Hematopoietic multipotent progenitor cell treated with erythropoietin and hydrocortisone succinate and interleukin-3 and kit ligand, for 17 days (in vitro differentiated cells): ENCODE measurements at regions not wholly inside any gene's neighbourhood (a gene's known extent, or its start where the extent isn't known, plus 50 kb on each side); places are given as distances from the start of the nearest gene placed in this dataset.
"Not testable (repeated sequence)": the region's sequence is repeated elsewhere in the genome, so short reads cannot be mapped to it uniquely, and the experiment has no call there.

Source experiments
- DNase-seq: peaks from one replicate; pipeline ENCODE4 v3.0.0-alpha.2; 2015; ENCODE audit warnings: low spot score

DNA sequence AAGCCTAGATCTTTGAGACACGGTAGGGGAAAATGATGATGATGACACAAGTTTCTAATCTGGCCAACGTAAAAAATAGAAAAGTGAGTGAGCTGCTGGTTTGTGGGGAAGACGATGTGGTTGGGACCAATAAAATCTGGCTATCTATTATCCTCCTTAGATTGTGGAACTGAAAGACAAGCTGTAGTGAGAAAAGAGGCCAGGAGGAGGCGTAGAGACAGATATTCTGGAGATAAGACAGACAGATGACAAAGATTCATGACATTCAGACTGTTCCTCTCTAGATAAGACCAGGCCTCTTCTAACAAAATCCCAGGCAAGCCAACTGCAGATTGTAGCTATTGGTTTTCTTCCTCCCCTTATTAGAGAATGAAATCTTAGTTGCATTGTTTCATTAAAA lies 376.3 kb upstream of the UBE2E3 start:
- no peak for DNase-seq

DNA sequence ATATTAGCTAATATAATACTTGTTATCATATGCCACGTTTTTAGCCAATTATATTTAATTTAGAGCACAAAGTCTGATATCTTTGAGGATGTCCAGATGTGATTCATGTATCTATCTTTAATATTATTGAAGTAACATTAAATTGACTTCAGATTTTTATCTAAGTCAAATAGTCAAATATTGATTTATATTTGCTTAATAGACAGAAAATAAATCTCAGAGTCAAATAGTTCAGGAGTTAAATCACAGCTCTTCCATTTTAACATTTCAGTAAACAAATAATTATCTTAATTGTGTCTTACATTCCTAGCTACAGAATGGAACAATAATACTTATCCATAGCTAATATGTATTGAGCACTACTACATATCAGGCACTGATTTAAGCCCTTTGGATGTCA lies 379.4 kb upstream of the UBE2E3 start:
- no peak for DNase-seq

DNA sequence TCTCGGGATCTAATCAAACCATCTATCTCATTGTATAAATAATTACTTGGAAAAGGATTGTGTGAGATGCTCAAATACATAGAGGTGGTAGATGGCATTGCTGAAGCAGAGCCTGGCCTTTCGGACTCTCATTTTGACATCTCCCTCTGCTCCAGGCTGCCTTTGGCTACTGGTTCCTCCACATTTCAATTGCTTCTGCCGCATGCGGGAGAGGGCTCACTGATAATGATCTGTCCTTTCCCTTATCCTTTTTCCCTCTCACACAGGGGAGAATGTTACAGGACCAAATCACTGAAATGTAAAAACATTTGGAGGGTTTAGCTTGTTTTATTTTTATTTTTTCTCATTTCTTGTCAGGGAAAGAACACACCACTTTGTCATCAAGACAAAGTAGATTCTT lies 380.6 kb upstream of the UBE2E3 start:
- no peak for DNase-seq

DNA sequence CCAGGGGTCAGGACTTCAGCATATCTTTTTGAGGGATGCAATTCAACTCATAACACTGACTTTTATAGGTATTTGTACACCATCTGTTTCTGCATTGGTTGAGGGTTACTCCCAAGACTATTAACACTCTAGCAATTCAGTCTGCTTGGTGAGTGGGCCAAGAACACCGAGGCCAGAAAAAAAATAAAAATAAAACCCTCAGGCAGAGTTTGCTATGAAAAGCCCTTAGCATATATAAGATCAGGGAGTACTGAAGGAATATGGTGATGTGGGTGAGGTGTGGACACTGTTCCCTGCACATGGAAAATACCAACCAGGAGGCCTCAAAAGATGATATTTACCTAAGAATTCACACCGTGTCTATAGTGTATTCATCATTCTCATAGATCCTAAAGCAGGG lies 383.2 kb upstream of the UBE2E3 start:
- DNase-seq = no peak

DNA sequence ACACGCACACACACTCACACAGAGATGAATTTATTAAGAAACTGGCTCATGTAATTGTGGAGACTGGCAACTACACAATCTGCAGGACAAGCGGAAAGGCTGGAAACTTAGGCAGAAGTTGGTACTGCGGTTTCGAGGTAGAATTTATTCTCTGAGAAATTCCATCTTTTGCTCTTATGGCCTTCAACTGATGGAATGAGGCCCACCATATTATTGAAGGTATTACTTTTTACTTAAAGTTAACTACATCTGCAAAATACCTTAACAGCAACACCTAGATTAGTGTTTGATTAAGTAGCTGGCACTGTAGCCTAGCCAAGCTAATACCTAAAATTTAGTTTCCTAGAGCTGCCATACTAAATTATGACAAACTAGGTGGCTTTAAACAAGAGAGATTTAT lies 384.0 kb upstream of the UBE2E3 start:
- DNase-seq = no peak

DNA sequence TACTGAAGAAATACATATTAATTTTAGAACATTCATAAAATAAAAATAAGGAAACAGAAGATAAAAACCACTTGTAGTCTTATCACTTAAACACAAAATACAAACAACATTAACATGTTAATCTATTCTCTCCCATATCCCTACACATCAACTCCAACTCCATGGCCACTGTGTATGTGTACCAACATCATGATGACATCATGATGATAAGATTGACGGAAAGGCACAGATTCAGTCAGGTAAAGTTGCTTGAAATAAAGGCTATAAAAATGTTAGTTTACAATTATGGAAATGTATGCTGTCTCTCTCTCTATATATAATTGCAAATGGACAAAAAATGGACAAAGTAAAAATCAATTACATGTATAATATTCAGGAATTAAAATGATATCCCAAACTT lies 388.5 kb upstream of the UBE2E3 start:
- no peak for DNase-seq

DNA sequence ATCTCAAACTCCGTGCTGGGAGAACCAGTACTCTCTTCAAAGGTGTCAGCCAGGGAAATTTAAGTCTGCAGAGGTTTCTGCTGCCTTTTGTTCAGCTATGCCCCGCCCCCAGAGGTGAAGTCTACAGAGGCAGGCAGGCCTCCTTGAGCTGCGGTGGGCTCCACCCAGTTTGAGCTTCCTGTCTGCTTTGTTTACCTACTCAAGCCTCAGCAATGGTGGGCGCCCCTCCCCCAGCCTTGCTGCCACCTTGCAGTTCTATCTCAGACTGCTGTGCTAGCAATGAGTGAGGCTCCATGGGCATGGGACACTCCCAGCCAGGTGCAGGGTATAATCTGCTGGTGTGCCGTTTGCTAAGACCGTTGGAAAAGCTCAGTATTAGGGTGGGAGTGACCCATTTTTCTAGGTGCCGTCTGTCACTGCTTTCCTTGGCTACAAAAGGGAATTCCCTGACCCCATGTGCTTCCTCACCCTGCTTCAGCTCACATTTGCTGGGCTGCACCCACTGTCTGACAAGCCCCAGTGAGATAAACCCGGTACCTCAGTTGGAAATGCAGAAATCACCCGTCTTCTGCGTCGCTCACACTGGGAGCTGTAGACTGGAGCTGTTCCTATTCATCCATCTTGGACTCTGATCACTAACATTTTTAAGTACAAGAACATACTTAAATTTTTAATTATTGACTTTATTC lies 389.2 kb upstream of the UBE2E3 start:
- DNase-seq = not testable (repeated sequence)

DNA sequence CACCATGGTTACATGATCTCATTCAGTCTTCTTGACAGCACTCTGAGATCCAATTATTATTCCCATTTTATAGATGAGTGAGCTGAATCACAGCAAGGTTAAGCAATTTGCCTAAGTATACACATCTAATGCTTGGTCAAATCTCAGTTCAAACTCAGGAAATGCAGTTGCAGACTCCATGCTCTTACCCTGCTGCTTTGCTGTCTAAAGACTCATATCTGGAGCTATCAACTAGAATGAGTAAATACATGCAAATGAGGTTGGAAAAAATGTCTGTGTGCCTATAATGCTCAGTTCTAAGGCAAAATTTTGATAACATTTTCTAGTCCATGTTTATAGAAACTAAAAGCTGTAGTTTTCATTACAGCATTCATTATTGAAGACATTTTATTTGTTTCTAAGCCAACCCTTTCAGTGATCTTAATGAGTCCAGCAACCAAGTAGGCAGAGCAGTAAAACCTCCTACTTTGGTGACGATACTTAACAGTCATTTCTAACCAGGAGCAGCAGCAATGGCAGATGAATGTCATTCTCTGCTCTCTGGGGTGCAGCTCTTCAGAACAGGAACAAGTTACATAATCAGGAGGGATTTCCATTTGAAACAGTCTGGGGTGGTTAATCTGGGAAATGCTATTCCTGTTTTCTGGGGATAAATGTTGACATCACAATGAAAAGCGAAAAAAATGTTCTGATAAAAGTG lies 396.8 kb upstream of the UBE2E3 start:
- DNase-seq = no peak

DNA sequence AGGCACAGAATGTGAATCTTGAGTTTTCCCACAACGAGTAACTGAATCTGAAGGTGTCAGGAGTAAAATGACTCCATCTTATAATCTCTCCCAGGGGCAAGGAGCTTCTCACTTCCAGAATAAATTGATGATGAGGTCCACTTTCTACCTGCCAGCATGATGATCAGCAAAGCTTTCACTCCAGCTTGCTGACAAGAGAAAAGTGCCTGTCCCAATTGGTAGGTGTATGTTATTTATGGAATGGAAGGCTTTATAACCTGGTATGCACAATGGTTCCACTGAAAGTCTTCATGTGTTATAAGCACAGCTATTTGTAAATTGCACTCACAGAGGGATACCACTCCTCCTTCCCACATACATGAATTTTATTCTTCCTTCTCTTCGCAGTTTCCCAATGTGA lies 401.0 kb upstream of the UBE2E3 start:
- no peak for DNase-seq

DNA sequence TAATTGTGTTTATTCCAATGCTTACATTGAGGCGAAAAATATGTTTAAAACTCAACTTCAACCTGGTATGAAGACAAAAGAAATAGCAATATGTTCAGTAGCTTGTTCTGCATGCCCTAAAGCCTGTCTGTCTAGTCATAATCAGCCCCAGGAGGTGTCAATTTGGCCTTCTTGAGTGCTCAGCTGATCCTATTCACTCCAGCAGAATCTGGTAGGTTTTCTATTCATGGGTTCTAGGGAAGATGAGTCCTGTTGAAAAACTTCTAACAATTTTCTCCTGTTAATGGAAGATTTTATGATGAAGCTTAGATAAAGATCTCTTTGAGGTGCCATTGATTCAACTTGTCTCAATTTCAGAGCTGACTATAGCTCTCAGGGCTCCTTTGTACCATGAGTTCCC lies 402.0 kb upstream of the UBE2E3 start:
- no peak for DNase-seq

DNA sequence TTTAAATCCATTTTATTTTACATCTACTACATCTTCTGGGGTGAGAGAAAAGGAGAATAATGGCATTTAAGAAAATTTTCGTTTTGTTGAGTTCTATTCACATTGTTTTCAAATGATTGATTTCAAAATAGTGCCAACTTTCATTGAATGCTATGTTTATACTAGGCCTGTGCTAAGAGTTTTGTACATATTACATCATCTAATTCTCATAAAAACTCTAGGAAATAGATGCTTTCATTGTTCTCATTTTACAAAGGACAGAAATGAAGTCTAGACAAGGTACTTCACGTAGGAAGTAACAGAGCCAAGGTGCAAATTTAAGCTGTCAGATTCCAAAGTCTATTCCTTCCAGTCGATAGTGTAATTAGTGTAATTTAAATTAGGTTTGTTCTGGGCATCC lies 402.8 kb upstream of the UBE2E3 start:
- DNase-seq = no peak

DNA sequence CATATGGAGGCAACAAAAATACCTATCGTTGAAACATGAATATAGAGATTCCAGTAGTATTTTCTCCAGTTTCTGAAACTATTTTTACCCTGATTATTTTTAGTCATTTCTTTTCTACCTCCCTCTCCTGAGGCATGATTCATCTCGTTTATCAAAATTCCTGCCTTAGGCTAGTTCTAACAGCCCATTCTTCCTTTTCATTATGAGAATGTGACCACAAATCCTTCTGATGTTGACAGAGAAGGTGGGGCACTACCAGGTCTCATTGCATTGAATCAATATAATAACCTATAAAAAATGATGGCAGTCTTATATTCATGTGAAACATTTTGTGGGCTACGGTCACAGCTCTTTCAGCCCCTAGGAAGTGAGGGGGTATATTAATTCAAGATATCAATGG lies 406.5 kb upstream of the UBE2E3 start:
- DNase-seq = no peak

DNA sequence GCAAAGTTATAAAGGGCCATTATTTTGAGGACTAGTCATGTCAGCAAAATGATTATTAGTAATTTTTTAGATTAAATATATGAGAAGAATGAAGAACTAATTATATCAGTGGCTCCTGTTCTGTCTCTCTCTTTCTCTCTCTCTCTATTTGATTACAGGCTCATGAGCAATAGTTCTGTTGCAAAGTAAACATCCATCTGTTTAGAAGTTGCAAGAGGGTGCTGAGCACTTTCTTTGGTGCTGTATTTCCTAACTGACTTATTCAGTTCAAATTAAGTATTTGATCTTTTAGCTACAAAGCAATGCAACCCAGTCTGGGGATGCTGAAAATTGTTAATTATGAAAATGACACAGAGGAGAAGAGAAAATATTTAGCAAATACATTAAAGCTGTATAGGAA lies 408.1 kb upstream of the UBE2E3 start:
- DNase-seq = no peak

DNA sequence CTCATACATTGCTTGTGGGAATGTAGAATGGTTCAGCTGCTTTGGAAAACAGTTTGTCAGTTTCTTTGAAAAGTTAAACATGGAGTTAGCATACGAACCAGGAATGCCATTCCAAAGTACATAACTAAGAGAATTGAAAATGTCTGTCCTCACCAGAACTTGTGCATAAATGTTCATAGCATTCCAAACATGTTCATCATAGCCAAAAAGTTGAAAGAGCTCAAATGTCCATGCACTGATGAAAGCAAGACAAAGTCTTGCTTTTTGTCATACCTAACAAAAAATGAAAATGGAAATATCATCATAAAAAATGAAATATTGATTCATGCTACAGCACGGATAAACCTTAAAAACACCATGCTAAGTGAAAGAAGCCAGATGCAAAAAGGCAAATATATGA lies 408.8 kb upstream of the UBE2E3 start:
- DNase-seq = no peak

DNA sequence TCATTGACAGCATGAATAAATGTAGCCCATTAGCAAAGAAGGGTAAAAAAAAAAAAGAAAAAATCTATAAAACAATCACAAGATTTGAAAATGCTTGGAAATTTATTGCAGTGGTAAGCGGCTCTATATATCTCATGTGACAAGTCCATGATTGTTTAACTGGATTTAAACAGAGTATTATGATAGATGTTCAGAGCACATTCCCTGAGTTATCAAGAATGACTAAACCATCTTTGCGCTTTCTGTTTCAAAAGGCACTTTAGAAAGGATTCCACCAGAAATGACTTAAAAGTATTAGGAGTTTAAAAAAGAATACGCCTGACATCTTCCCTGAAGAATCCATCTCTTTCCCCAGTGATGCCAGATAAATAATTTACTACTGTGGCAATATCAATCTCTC lies 409.5 kb upstream of the UBE2E3 start:
- no peak for DNase-seq

DNA sequence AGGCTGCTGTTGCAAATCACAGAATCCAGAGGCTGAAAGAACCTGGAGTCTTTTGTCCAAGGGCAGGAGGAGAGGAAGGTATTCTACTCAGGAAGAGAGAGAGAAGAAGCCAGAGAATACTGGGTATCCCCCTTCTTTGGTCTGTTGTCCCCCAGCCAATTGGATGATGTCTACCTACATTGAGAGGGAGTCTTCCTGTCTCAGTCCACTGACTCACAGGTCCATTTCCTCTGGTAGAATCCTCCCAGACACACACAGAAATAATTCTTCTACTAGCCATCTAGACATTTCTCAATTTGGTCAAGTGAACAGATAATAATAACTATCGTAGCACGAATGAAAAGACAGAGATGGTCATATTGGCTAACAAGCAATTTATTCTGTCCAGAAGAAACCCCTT lies 416.4 kb upstream of the UBE2E3 start:
- DNase-seq = no peak

DNA sequence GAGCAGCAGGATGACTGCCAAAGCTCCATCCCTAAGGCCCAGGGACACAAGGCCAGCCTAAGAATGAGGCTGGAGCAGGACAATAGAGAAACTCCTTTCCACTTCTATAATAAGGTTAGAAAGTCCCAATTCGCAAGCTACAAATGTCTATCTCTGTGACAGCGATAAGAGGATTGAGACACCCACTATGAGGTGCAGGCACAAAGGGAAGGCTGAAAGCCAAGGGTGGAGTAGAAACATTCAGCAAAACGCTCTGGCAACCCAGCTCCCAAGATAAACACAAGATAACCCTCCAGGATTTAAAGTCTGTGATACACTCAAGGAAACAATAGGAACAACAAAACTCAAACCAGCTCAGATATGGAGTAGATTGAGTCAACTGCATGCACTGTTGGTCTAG lies 418.0 kb upstream of the UBE2E3 start:
- DNase-seq = no peak

DNA sequence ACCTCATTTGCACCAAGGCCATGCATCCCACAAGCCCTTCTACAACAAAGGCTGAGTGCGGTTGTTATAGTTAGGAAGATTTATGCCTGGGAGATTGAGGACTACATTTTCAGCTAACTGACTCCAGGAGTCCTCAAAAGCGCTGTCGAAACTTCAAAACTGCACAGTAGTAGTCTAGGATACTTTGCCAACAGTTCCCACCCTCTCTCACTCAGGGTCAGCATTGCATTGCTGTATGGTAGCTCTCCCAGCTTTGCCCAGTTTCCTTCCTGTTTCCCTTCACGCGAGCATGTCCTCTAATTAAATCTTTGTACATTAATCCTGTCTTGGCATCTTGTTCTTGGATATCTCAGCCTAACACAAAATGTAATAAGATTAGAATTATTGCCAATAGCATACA lies 420.6 kb upstream of the UBE2E3 start:
- no peak for DNase-seq

DNA sequence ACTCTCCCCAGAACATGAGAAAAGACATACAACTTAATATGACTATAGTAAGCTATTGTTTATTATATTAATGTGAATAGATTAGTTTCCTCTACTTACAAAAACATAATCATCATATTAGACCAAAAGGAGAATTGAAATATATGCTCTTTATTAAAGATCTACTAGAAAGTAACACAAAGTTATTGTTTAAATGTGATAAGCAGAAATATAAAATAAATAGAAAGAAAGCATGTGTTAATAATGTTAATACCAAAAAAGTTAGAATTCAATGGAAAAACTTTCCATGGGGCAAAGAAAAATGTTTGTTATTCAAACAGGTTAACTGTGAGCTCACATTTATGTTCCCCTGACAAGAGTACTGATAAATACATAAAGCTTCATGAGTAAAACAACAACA lies 421.4 kb upstream of the UBE2E3 start:
- no peak for DNase-seq

DNA sequence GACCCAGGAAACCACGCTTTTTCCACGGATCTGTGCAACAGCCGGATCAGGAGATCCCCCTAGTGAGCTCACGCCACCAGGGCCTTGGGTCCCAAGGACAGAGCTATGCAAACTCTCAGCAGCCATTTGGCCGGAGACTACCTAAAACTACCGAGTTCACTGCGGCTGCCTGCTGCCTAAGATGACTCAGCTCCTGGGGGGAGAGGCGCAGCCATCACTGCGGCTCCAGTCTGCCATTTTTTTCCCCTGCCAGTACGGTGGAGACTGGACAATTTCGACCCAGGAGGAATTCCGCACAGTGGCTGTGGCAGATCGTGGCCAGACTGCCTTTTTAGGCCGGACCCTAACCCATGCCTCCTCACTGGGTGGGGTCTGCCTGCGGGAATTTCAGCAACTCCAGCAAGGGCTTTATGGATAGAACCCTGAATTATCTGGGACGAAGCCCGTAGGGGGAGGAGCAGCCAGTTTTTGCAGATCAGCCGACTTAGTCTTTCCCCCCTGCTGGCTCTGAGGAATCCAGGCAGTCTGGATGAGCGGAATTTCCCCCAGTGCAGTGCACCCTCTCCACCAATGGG lies 424.9 kb upstream of the UBE2E3 start:
- DNase-seq = no peak

DNA sequence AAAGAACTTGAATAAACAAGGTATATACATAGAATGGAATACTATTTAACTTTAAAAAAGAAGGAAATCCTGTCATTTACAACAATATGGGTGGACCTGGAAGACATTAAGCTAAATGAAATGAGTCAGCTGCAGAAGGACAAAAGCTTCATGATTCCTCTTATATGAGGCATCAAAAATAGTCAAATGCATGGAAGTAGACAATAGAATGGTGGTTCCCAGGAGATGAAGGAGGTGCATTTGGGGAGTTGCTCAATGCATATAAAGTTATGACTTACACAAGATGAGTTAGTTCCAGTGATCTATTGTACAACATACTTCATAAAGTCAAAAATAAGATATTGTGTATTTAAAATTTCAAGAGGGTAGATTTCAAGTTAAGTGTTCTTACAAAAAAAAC lies 426.1 kb upstream of the UBE2E3 start:
- DNase-seq = no peak

DNA sequence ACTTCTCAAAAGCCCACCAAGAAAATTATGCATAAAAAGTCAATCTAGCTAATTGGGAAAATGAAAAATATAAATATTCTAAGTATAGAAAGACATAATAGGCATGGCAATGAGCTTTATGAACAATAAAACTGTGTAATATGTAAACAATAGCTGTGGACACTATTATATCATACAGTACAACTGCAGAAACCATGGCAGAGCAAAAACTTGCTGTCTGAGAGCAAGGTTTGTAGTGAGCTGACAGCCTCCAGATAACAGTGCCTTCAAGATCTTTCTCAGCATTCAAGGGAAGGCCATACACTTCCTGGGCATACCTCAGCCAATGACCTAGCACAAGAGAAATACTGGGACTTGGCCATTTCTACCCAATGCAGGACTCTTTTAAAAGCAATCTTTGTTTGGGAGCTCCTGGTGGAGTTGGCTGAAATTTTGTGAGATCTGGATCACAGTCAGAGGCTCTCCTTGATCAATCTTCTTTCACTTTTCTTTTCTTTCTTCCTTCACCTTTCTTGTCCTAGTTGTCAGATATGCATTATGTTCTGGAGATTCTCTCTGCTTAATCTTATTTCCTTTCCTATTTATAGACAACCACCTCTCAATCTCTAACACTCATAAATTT lies 427.2 kb upstream of the UBE2E3 start:
- DNase-seq = no peak

DNA sequence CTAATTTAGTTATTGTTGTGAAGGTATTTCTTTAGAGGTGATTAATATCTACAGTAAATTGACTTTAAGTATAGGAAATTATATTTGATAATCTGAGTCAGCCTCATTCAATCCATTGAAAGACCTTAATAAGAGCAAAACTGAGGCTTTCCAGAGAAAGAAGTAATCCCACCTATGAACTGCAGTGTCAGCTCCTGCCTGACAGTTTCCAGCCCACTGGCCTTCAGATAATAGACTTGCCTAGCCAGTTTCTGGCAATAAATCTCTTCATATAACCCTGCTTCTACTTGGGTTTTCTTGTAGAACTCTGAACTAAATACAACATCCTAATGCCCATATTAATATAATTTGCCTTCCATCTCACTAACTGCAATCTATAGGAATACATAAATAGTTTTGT lies 437.9 kb upstream of the UBE2E3 start:
- DNase-seq = no peak
